ENCODE measurements at regions not wholly inside any gene's neighbourhood (a gene's known extent, or its start where the extent isn't known, plus 50 kb on each side); places are given as distances from the start of the nearest gene placed in this dataset.
A peak's percentile ranks its signal among the peaks of the same experiment; 100 is the strongest.

DNA sequence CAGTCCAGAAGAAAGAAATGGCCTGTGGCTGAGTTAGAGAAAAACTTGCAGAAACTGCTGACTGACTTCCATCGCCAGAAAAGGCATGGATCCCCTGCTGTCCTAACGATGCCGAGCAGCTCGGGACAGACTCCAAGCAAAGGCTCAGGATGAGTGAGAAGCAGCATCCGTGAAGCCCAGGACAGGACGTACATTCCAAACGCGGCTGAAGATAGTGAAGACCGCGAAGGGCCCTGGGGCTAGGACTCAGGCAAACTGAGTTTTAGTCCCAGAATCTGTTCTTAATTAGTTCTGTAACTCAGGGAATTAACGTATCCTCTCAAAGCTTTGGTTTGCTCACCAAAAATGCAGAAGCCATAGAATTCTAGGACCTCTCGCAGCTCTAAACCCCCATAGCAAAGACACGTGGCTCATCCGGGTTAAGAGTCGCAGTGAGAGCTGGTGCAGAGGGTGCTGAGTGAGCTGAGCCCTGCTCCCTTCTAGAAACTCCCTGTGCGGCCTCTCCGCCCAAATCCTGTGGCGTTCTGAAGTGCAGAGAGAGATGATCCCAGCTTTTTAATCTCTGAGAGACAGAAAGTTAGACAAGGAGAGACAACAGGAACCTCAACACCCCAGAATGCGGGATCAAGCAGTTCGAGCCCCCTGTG, 132.9 kb upstream of the THBS2 start:
- H3K9me3 Mint-ChIP-seq = peaks cover 13 to 45% (median 22%) of the 10 kb centered on the region in 7 donors

DNA sequence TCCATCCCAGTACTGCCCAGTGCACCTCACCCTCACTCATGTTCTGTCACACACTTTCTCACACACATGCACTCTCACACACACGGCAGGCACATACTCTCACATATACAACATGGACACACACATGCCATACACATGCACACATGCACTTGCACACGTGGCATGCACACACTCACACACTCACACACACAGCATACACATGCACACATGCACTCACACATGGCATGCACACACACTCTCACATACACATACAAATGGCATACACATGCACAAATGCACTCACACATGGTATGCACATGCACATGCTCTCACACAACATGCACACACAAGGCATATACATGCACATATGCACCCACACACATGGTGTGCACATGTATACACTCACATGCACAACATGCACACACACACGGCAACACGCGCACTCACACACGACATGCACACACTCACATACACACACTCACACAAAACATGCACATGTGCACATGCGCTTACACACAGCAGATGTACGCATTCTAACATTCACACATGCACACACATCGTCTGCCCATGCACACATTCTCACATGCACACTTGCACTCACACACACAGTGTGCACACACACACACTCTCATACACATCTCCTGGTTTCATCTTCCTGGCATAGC, 131.7 kb upstream of the THBS2 start:
- H3K4me3 Mint-ChIP-seq = no peak overlapping the region
- H3K36me3 Mint-ChIP-seq = peaks cover 11 to 22% of the 10 kb centered on the region in 2 donors
- no peaks in the 10 kb centered on the region for H3K4me1 Mint-ChIP-seq
- H3K27me3 Mint-ChIP-seq = peaks cover 4 to 11% (median 9%) of the 10 kb centered on the region in 3 donors
- H3K9me3 Mint-ChIP-seq = peaks cover 13 to 35% (median 19%) of the 10 kb centered on the region in 7 donors
- no peak overlapping the region for H3K27ac Mint-ChIP-seq
- DNase-seq (no peak), ATAC-seq (ENCODE audit: low read depth in 2 of 2) (no peak)

More for the DNA sequence above, 132.9 kb upstream of the THBS2 start:
- Mint-ChIP-seq H3K4me1 (no peaks in the 10 kb centered on the region), H3K36me3 (peaks cover 11 to 22% of the 10 kb centered on the region in 2 donors), H3K27ac (no peak overlapping the region), H3K27me3 (peaks cover 4 to 11% (median 9%) of the 10 kb centered on the region in 3 donors), H3K4me3 (no peak overlapping the region)
- DNase-seq (no peak), ATAC-seq (ENCODE audit: low read depth in 2 of 2) (no peak)

GRCh38 chr6:169384291-169384690, 130.6 kb upstream of the THBS2 start:
- Mint-ChIP-seq H3K27me3 (peaks cover 0 to 13% (median 9%) of the 10 kb centered on the region in 3 donors), H3K27ac (peak overlapping the region in 1 of 6 donors; percentile 35), H3K4me3 (no peak overlapping the region), H3K36me3 (peaks cover 11 to 13% of the 10 kb centered on the region in 2 donors), H3K4me1 (no peaks in the 10 kb centered on the region), H3K9me3 (peaks cover 6 to 28% (median 13%) of the 10 kb centered on the region in 7 donors)
- DNase-seq (no peak), ATAC-seq (ENCODE audit: low read depth in 2 of 2) (no peak)

- Mint-ChIP-seq H3K36me3 (peaks cover 11 to 22% of the 10 kb centered on the region in 2 donors), H3K4me3 (no peak overlapping the region), H3K27ac (no peak overlapping the region), H3K9me3 (peaks cover 12 to 24% (median 18%) of the 10 kb centered on the region in 7 donors), H3K4me1 (no peaks in the 10 kb centered on the region), H3K27me3 (peaks cover 0 to 22% (median 5%) of the 10 kb centered on the region in 3 donors)
- no peak for DNase-seq
- ATAC-seq (ENCODE audit: low read depth in 2 of 2) = no peak
These were observed 129.6 kb upstream of the THBS2 start for GRCh38 chr6:169383265-169383664.

- peaks cover 11 to 22% of the 10 kb centered on the region in 2 donors for H3K36me3 Mint-ChIP-seq
- ATAC-seq (ENCODE audit: low read depth in 2 of 2) (no peak), DNase-seq (no peak)
- no peak overlapping the region for H3K4me3 Mint-ChIP-seq
- peaks cover 3 to 17% (median 5%) of the 10 kb centered on the region in 3 donors for H3K27me3 Mint-ChIP-seq
- H3K27ac Mint-ChIP-seq = no peak overlapping the region
- peaks cover 12 to 24% (median 18%) of the 10 kb centered on the region in 7 donors for H3K9me3 Mint-ChIP-seq
- H3K4me1 Mint-ChIP-seq = no peaks in the 10 kb centered on the region
These were observed 129.1 kb upstream of the THBS2 start for GRCh38 chr6:169382735-169383134.

- Mint-ChIP-seq H3K9me3 (peaks cover 12 to 23% (median 20%) of the 10 kb centered on the region in 7 donors), H3K27me3 (peaks cover 5 to 12% (median 7%) of the 10 kb centered on the region in 3 donors), H3K4me3 (no peak overlapping the region), H3K27ac (no peak overlapping the region), H3K4me1 (no peaks in the 10 kb centered on the region), H3K36me3 (peaks cover 11 to 22% of the 10 kb centered on the region in 2 donors)
- ATAC-seq (ENCODE audit: low read depth in 2 of 2) (no peak), DNase-seq (no peak)
These were observed 128.3 kb upstream of the THBS2 start for GRCh38 chr6:169381988-169382387.

GRCh38 chr6:169380493-169380892, 126.8 kb upstream of the THBS2 start:
- H3K9me3 Mint-ChIP-seq = peaks cover 24 to 32% (median 28%) of the 10 kb centered on the region in 7 donors
- H3K4me3 Mint-ChIP-seq = peak overlapping the region in 1 of 8 donors; percentile 32
- DNase-seq = no peak
- H3K27me3 Mint-ChIP-seq = peaks cover 7 to 20% (median 8%) of the 10 kb centered on the region in 3 donors
- H3K36me3 Mint-ChIP-seq = peaks cover 17 to 34% of the 10 kb centered on the region in 2 donors
- H3K27ac Mint-ChIP-seq = no peak overlapping the region
- no peaks in the 10 kb centered on the region for H3K4me1 Mint-ChIP-seq
- no peak for ATAC-seq (ENCODE audit: low read depth in 2 of 2)

- Mint-ChIP-seq H3K27me3 (peaks cover 7 to 20% (median 8%) of the 10 kb centered on the region in 3 donors), H3K4me1 (no peaks in the 10 kb centered on the region), H3K27ac (no peak overlapping the region), H3K4me3 (no peak overlapping the region), H3K9me3 (peaks cover 27 to 35% (median 32%) of the 10 kb centered on the region in 7 donors), H3K36me3 (peaks cover 17 to 34% of the 10 kb centered on the region in 2 donors)
- DNase-seq (no peak), ATAC-seq (ENCODE audit: low read depth in 2 of 2) (no peak)
These were observed 125.9 kb upstream of the THBS2 start for GRCh38 chr6:169379495-169380070.

DNA sequence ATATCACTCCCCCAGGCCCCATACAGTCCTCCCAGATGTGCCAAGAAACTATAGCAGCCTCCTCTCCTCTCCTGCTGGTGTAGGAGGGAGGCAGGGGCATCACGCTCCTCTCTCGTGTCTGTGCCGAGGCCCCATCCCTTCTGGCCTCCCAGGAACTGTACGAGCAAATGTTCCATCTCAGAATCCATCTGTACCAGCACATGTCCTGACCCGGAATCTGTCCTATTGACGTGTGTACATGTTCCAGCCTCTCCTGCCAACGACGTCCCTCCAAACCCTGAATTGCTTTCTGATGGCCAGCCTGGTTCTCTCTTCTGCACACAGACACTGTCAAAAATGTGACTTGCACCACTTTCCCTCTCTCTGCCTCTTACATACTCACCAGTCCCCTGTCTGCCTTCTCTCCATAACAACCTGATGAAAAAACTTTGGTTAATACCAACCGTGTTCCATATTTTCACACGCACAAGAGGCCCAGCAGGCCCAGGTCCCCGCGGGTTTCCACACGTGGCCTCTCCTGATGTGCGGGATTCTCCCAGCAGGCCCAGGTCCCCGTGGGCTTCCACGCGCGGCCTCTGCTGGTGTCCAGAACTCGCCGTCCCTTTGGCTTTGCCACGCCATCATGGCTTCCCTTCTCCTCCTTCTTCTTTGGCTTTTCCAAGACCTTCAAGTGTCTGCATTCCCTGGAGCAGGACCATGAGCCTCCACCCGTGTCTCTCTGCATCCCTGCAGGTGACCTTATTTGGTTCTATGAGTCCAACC, 125.2 kb upstream of the THBS2 start:
- H3K9me3 Mint-ChIP-seq = peaks cover 23 to 33% (median 27%) of the 10 kb centered on the region in 7 donors

GRCh38 chr6:169376458-169376857, 122.8 kb upstream of the THBS2 start:
- peaks cover 16 to 27% (median 20%) of the 10 kb centered on the region in 7 donors for H3K9me3 Mint-ChIP-seq
- H3K27ac Mint-ChIP-seq = no peak overlapping the region
- ATAC-seq (ENCODE audit: low read depth in 2 of 2) (no peak), DNase-seq (no peak)
- H3K4me3 Mint-ChIP-seq = no peak overlapping the region
- H3K36me3 Mint-ChIP-seq = peaks cover 6 to 22% of the 10 kb centered on the region in 2 donors
- peaks cover 4 to 20% (median 7%) of the 10 kb centered on the region in 3 donors for H3K27me3 Mint-ChIP-seq
- no peaks in the 10 kb centered on the region for H3K4me1 Mint-ChIP-seq

More for the DNA sequence above, 125.2 kb upstream of the THBS2 start:
- Mint-ChIP-seq H3K4me3 (no peak overlapping the region), H3K4me1 (no peaks in the 10 kb centered on the region), H3K36me3 (peaks cover 12 to 28% of the 10 kb centered on the region in 2 donors), H3K27ac (no peak overlapping the region), H3K27me3 (peaks cover 7 to 20% (median 8%) of the 10 kb centered on the region in 3 donors)
- DNase-seq (no peak), ATAC-seq (ENCODE audit: low read depth in 2 of 2) (no peak)

DNA sequence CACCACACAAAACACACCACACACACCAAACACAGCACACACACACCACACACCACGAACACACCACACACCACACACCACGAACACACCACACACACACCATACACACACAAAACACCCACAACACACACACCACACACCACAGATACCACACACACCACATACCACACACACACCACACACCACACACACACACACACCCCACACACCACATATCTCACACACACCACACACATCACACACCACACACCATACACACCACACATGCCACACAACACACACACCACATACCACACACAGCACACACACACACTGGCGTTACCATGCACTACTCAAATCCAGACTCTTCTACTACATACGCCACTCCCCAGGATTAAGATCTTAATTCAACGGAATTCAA, 118.9 kb upstream of the THBS2 start:
- no peak for DNase-seq
- no peak for ATAC-seq (ENCODE audit: low read depth in 2 of 2)
- peaks cover 8 to 21% (median 16%) of the 10 kb centered on the region in 7 donors for H3K9me3 Mint-ChIP-seq
- H3K4me1 Mint-ChIP-seq = no peaks in the 10 kb centered on the region
- no peak overlapping the region for H3K4me3 Mint-ChIP-seq
- peaks cover 6 to 12% of the 10 kb centered on the region in 2 donors for H3K36me3 Mint-ChIP-seq
- no peak overlapping the region for H3K27ac Mint-ChIP-seq
- H3K27me3 Mint-ChIP-seq = peaks cover 3 to 8% (median 4%) of the 10 kb centered on the region in 3 donors

- peaks cover 7 to 26% (median 14%) of the 10 kb centered on the region in 7 donors for H3K9me3 Mint-ChIP-seq
- no peaks in the 10 kb centered on the region for H3K4me1 Mint-ChIP-seq
- peaks cover 5 to 8% of the 10 kb centered on the region in 2 donors for H3K36me3 Mint-ChIP-seq
- H3K27ac Mint-ChIP-seq = peak overlapping the region in 1 of 6 donors; percentile 29
- no peak for ATAC-seq (ENCODE audit: low read depth in 2 of 2)
- H3K27me3 Mint-ChIP-seq = peaks cover 0 to 5% (median 4%) of the 10 kb centered on the region in 3 donors
- no peak for DNase-seq
- no peak overlapping the region for H3K4me3 Mint-ChIP-seq
These were observed 117.9 kb upstream of the THBS2 start for GRCh38 chr6:169371344-169372127.

All from naive B cell (primary cell).